GM12878 (cell line): ENCODE measurements at regions not wholly inside any gene's neighbourhood (a gene's known extent, or its start where the extent isn't known, plus 50 kb on each side); places are given as distances from the start of the nearest gene placed in this dataset.
"Not testable (repeated sequence)": the region's sequence is repeated elsewhere in the genome, so short reads cannot be mapped to it uniquely, and the experiment has no call there.

ENCODE experiments used
- ATAC-seq: fragments of 200-7000 bp; cut with Tn5 transposase; 3 replicates; pipeline ENCODE4 v1.9.1; 2020; ENCODE audit warnings: mild to moderate bottlenecking, moderate library complexity
- BruUV-seq: library from RNA; stranded (reverse); fragments of 400-500 nt; replicated peaks from 2 replicates; lab custom pipeline; 2021; lab: Mats Ljungman, UMichigan
- CTCF ChIA-PET: fragments of 300-600 bp; sonication (Branson Sonifier 250); formaldehyde crosslinking; extraction: SDS; loops from one replicate; lab custom pipeline; 2021; ENCODE audit warnings: inconsistent platforms; lab: Yijun Ruan, JAX
- POLR2A ChIA-PET: fragments of 350-600 bp; formaldehyde crosslinking; extraction: SDS; loops from one replicate; lab custom pipeline; 2021; ENCODE audit warnings: inconsistent platforms; lab: Charles Lee
- RAD21 ChIA-PET: fragments of 300-600 bp; sonication (Branson Sonifier 250); formaldehyde crosslinking; loops from one replicate; lab custom pipeline; 2023; ENCODE audit warnings: antibody characterized with exemption; ENCODE audit not compliant: unreplicated experiment; lab: Charles Lee
- SMC1A ChIA-PET: fragments of 300-600 bp; sonication (Branson Sonifier 250); formaldehyde crosslinking; loops from one replicate; lab custom pipeline; 2023; ENCODE audit not compliant: unreplicated experiment, uncharacterized antibody; lab: Charles Lee
- DNase-seq: peaks from one replicate; pipeline ENCODE4 v3.0.0-alpha.2; 2011; ENCODE audit warnings: low read depth, low spot score
- FAIRE-seq: peaks from 3 replicates; lab custom pipeline; 2011; peaks lifted over from hg19 to GRCh38; lab: Jason Lieb, UNC
- H2AFZ ChIP-seq: 2 replicates; pipeline ENCODE4 v1.6.0; 2011; ENCODE audit warnings: low read depth, low read length, control low read depth; ENCODE audit not compliant: control insufficient read depth
- H3K27ac ChIP-seq: 2 replicates; pipeline ENCODE4 v1.5.1; 2011; ENCODE audit warnings: control low read depth; ENCODE audit not compliant: control insufficient read depth, insufficient read depth
- H3K27me3 ChIP-seq, 2 experiments: replicated peaks in 1 of 2; 2 replicates each; pipeline versions ENCODE4 v1.6.0 to v1.6.1; 2011; ENCODE audit warnings: low read length in 1 of 2; ENCODE audit not compliant: control insufficient read depth in 2 of 2, insufficient read depth in 2 of 2
- H3K36me3 ChIP-seq, 2 experiments: 2 replicates each; pipeline ENCODE4 v1.5.1; 2011; ENCODE audit warnings: low read length in 1 of 2; ENCODE audit not compliant: control insufficient read depth in 2 of 2, insufficient read depth in 2 of 2
- H3K4me1 ChIP-seq: 2 replicates; pipeline ENCODE4 v1.6.1; 2011; ENCODE audit warnings: mild to moderate bottlenecking, low read length, moderate library complexity, mixed read lengths; ENCODE audit not compliant: control insufficient read depth, insufficient read depth
- H3K4me2 ChIP-seq: 2 replicates; pipeline ENCODE4 v1.6.0; 2011; ENCODE audit warnings: control low read depth; ENCODE audit not compliant: control insufficient read depth, insufficient read depth
- H3K4me3 ChIP-seq: fragments of 200-600 bp; sonication (generic); 2 replicates; pipeline ENCODE4 v1.5.1; 2016
- H3K79me2 ChIP-seq: 2 replicates; pipeline ENCODE4 v1.6.0; 2011; ENCODE audit warnings: low read length; ENCODE audit not compliant: control insufficient read depth, insufficient read depth
- H3K9ac ChIP-seq: 2 replicates; pipeline ENCODE4 v1.8.0; 2011; ENCODE audit warnings: low read length, control low read depth, mixed read lengths; ENCODE audit not compliant: control insufficient read depth, insufficient read depth
- H3K9me3 ChIP-seq: replicated peaks from 3 replicates; pipeline ENCODE4 v1.5.1; 2011; ENCODE audit warnings: mild to moderate bottlenecking, low read length; ENCODE audit not compliant: control insufficient read depth, insufficient read depth
- H4K20me1 ChIP-seq: 2 replicates; pipeline ENCODE4 v1.6.0; 2011; ENCODE audit not compliant: control insufficient read depth, insufficient read depth
- SIX5 ChIP-seq: IDR thresholded peaks from 2 replicates; pipeline ENCODE4 v1.6.1; 2011; ENCODE audit warnings: mild to moderate bottlenecking, low read depth, low read length, moderate library complexity; ENCODE audit not compliant: severe bottlenecking
- WGBS: methylation state at CpG from one replicate; pipeline ENCODE4 v1.1.6; 2016; ENCODE audit warnings: low lambda C conversion rate; ENCODE audit not compliant: insufficient replicate concordance, insufficient coverage; ENCODE audit errors: missing lambda C conversion rate; 5-methylcytosine and 5-hydroxymethylcytosine counted together
- in situ Hi-C: fragments of 300-500 bp; cut with MboI; formaldehyde crosslinking; loops from 9 replicates; pipeline ENCODE4 v1.14.3; 2018; ENCODE audit warnings: mixed read lengths
- intact Hi-C: fragments of 100-400 bp; cut with micrococcal nuclease; formaldehyde crosslinking; loops from one replicate; pipeline ENCODE4 v1.14.2; 2022; ENCODE audit not compliant: unreplicated experiment

DNA sequence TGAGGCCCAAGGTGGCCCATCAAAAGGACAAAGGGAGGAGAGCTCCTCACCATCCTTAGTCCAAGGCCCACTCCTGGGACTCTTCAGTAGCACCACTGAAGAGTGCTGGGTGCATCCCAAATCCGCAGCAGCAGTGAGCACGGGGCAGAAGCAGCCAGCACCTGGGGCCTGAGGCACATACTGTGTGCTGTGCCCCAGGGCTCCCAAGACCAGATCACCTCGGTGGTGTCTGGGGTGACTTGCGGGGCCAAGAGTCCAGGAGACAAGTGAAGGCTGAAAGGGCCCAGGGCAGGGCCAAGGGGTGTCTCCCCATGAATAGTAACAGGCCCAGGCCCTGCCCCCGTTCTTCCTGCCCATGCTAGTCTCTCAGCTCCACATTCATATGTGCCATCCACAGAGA is 59.9 kb upstream of the INSIG1 start:
- Histone ChIP-seq H3K27ac (no peak overlapping the region), H4K20me1 (no peaks in the 10 kb centered on the region), H2AFZ (no peak overlapping the region), H3K79me2 (no peaks in the 10 kb centered on the region), H3K9me3 (no peaks in the 10 kb centered on the region), H3K4me1 (no peaks in the 10 kb centered on the region), H3K9ac (no peak overlapping the region), H3K27me3 (no peaks in the 10 kb centered on the region; a peak in 2 of 4 replicates), H3K4me2 (no peak overlapping the region), H3K4me3 (no peak overlapping the region), H3K36me3 (no peaks in the 10 kb centered on the region)
- SMC1A ChIA-PET = interaction anchor here (0.6 kb wide), 1 partner anchor 442 kb away, joined by 4 read pairs; no protein-coding TSS in a partner anchor
- FAIRE-seq (no peak), ATAC-seq (peak; percentile 20; the same call in 2 of the 3 replicates), DNase-seq (no peak)
- no TSS peak for BruUV-seq
- POLR2A ChIA-PET = no interaction called here
- RAD21 ChIA-PET = interaction anchor here (0.7 kb wide), 1 partner anchor 107 kb away, joined by 3 read pairs; no protein-coding TSS in a partner anchor
- in situ Hi-C loops (no loop called here), intact Hi-C loops (no loop called here)
- 31% methylated on average over 5 of the region's 5 CpGs for WGBS
- no peak for TF ChIP-seq SIX5
- CTCF ChIA-PET = interaction anchor here (1.6 kb wide), 1 partner anchor 48 kb away, joined by 6 read pairs; no protein-coding TSS in a partner anchor

DNA sequence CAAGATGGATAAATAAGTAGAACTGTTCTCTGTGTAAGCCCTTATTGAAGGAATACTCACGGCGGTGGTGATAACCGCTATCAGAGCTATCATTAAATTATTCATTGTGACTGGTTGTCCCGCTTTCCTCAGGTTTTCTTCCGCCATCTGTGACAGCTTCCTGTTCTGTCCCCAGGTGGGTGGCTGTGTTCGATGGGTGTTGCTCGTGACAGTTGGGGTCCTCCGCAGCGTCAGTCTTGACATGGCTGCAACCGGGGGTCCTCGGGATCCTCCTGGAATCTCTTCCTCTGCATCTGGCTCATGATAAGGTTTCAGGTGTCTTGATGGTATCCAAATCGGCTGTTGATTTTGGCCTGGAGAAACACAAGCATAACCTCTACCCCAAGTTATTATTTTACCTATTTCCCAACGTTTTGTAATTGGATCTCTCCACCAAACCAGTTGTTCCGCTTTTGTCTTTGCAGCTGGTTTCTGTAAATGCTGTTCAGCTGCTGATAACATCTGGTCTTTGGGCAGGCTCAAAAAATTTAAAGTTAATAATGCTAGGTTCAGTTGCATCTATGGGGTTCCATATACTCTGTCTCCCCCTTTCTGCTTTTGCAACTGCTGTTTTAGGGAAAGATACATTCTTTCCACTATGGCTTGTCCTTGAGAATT is 58.1 kb upstream of the INSIG1 start:
- RAD21 ChIA-PET, CTCF ChIA-PET, ATAC-seq, H3K9me3 ChIP-seq, intact Hi-C loops, H3K27ac ChIP-seq, in situ Hi-C loops, H3K4me2 ChIP-seq, DNase-seq, H3K27me3 ChIP-seq, H3K9ac ChIP-seq, SMC1A ChIA-PET, H3K4me1 ChIP-seq, BruUV-seq, H3K4me3 ChIP-seq, FAIRE-seq, POLR2A ChIA-PET, H3K79me2 ChIP-seq, H4K20me1 ChIP-seq, H2AFZ ChIP-seq, H3K36me3 ChIP-seq: not testable (repeated sequence)
- WGBS = 26% methylated on average over 14 of the region's 14 CpGs
